ENCODE measurements at regions not wholly inside any gene's neighbourhood (a gene's known extent, or its start where the extent isn't known, plus 50 kb on each side); places are given as distances from the start of the nearest gene placed in this dataset.
A peak's percentile ranks its signal among the peaks of the same experiment; 100 is the strongest.

GRCh38 chr6:6925391-6926164, 182.2 kb upstream of the RREB1 start:
- no peaks in the 10 kb centered on the region for H3K27me3 ChIP-seq (ENCODE audit: control insufficient read depth in 2 of 2, insufficient read depth in 2 of 2, low read length in 2 of 2)
- in situ Hi-C loops (cut with MboI) (no loop called here), intact Hi-C loops (cut with micrococcal nuclease) (loop anchor here (10.0 kb wide), 1 partner anchor 319 kb away; no protein-coding TSS in a partner anchor)
- FAIRE-seq (no peak), ATAC-seq (no peak), DNase-seq (ENCODE audit: extremely low read depth in 1 of 4, low spot score in 3 of 4) (no peak)
- BruUV-seq (replicated peaks), result no TSS peak
- H3K4me3 ChIP-seq, result no peak overlapping the region
- no peak for TF ChIP-seq DNMT1 (IDR thresholded peaks at IDR 0.05)
- no peak for TF ChIP-seq PCBP2 (IDR thresholded peaks at IDR 0.05; ENCODE audit: low read depth, low read length, poor library complexity, severe bottlenecking)
- 0 out of 2 replicates have a peak, but pooled peaks have one; percentile 34 for TF ChIP-seq ATF3 (IDR thresholded peaks at IDR 0.05)
- TF ChIP-seq ATF3 (CRISPR knock-in tag; conservative IDR thresholded peaks at IDR 0.05), result no peak
- no peak for TF ChIP-seq GABPB1 (CRISPR knock-in tag; IDR thresholded peaks at IDR 0.05)
- TF ChIP-seq, protein P1, sequence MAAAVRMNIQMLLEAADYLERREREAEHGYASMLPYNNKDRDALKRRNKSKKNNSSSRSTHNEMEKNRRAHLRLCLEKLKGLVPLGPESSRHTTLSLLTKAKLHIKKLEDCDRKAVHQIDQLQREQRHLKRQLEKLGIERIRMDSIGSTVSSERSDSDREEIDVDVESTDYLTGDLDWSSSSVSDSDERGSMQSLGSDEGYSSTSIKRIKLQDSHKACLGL (CRISPR knock-in tag; IDR thresholded peaks at IDR 0.05; ENCODE audit: borderline replicate concordance, poor library complexity, severe bottlenecking), result no peak
- no peak for TF ChIP-seq STAT5B (CRISPR knock-in tag; IDR thresholded peaks at IDR 0.05)
- no peak for TF ChIP-seq E2F8 (IDR thresholded peaks at IDR 0.05; ENCODE audit: low read depth, partially characterized antibody)
- H3K36me3 ChIP-seq (ENCODE audit: control insufficient read depth, insufficient read depth, low read length), result no peaks in the 10 kb centered on the region
- H3K9ac ChIP-seq (ENCODE audit: insufficient read depth in 1 of 2, low read depth in 2 of 2, low read length in 2 of 2), result no peak overlapping the region
- no peak overlapping the region for H2AFZ ChIP-seq (ENCODE audit: low read depth, low read length)
- no peaks in the 10 kb centered on the region for H4K20me1 ChIP-seq (replicated peaks; ENCODE audit: control insufficient read depth, insufficient read depth, low read length)
- H3K4me1 ChIP-seq (replicated peaks in 1 of 2; ENCODE audit: control insufficient read depth in 2 of 2, insufficient read depth in 2 of 2, low read length in 2 of 2), result peaks cover 8 to 18% of the 10 kb centered on the region in 2 experiments
- 51% methylated on average over 10 of the region's 10 CpGs for WGBS (ENCODE audit: insufficient coverage, low coverage, missing lambda C conversion rate)
- H3K9me1 ChIP-seq (ENCODE audit: control insufficient read depth, insufficient read depth, low read length), result no peaks in the 10 kb centered on the region
- ChIA-PET CTCF (ENCODE audit: low intra/inter-chr PET ratio) (no interaction called here), POLR2A (interaction anchor here (0.7 to 1.5 kb wide), 4 partner anchors 11 to 17 kb away, joined by 3 to 5 read pairs (median 3); no protein-coding TSS in a partner anchor)
- H3K79me2 ChIP-seq (ENCODE audit: control insufficient read depth, insufficient read depth, low read length), result no peaks in the 10 kb centered on the region
- H3K9me3 ChIP-seq (replicated peaks; ENCODE audit: control insufficient read depth, insufficient read depth, low read depth, low read length), result no peaks in the 10 kb centered on the region
- no peak overlapping the region for H3K4me2 ChIP-seq (ENCODE audit: insufficient read depth, low read length)
- no peak overlapping the region for H3K27ac ChIP-seq (ENCODE audit: extremely low read depth, low read depth, low read length)

Measured in K562 (cell line).